ENCODE measurements at regions not wholly inside any gene's neighbourhood (a gene's known extent, or its start where the extent isn't known, plus 50 kb on each side); places are given as distances from the start of the nearest gene placed in this dataset.
A peak's percentile ranks its signal among the peaks of the same experiment; 100 is the strongest.

- H3K4me3 ChIP-seq (ENCODE audit: low read depth, low read length), result no peak overlapping the region
Observed at GRCh38 chr15:99509686-99510461, 55.9 kb upstream of the MEF2A start.

GRCh38 chr15:99511531-99511865, 54.3 kb upstream of the MEF2A start:
- no peak overlapping the region for H3K4me3 ChIP-seq (ENCODE audit: low read depth, low read length)
- TF ChIP-seq, protein P1, sequence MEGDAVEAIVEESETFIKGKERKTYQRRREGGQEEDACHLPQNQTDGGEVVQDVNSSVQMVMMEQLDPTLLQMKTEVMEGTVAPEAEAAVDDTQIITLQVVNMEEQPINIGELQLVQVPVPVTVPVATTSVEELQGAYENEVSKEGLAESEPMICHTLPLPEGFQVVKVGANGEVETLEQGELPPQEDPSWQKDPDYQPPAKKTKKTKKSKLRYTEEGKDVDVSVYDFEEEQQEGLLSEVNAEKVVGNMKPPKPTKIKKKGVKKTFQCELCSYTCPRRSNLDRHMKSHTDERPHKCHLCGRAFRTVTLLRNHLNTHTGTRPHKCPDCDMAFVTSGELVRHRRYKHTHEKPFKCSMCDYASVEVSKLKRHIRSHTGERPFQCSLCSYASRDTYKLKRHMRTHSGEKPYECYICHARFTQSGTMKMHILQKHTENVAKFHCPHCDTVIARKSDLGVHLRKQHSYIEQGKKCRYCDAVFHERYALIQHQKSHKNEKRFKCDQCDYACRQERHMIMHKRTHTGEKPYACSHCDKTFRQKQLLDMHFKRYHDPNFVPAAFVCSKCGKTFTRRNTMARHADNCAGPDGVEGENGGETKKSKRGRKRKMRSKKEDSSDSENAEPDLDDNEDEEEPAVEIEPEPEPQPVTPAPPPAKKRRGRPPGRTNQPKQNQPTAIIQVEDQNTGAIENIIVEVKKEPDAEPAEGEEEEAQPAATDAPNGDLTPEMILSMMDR (IDR thresholded peaks at IDR 0.05; ENCODE audit: low read depth, low read length, missing control alignments), result no peak
- peak; percentile 86 for DNase-seq (ENCODE audit: low read depth)
- in situ Hi-C loops (cut with HindIII; ENCODE audit: low sequenced_read_pairs), result no loop called here

More at GRCh38 chr15:99509686-99510461, 55.9 kb upstream of the MEF2A start:
- in situ Hi-C loops (cut with HindIII; ENCODE audit: low sequenced_read_pairs), result no loop called here
- TF ChIP-seq, protein P1 (IDR thresholded peaks at IDR 0.05; ENCODE audit: low read depth, low read length, missing control alignments), result no peak
- DNase-seq (ENCODE audit: low read depth), result no peak

DNA sequence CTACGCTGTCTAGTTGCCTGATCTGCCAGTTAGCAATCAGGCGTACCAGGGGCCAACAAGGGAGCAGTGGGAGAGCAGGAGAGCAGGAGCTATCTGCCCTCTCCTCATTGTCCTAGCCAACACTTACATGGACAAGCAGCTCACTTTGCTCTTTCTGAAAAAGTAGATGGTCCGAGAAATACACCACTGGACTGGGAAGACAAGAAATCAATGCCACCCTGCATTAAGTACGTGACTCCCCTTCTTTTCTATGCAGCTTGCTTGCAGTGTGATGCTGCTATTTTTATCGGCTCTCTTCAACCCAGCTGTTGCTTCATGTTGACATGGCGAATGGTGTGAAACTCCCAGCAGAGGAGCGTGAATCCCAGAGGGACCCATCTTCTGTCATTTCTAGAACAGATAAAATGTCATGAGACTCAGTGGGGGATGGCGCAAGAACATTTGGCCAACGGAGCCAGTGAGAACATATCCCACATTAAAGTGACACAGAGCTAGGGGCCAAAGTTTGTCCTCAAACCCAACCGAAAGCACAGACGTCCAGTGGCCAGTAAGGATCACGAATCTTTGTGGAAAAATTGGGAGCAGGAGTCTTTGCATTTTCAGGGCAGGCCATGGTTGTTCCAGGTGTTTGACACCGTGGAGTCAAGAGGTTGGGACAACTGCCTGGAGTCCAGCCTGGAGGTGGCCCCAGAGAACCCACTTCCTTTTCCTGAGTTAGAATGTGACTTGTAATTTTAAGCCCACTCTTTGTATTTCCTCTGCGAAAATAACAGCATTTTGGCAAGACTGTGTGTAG, 53.7 kb upstream of the MEF2A start:
- no peak for DNase-seq (ENCODE audit: low read depth)
- in situ Hi-C loops (cut with HindIII; ENCODE audit: low sequenced_read_pairs), result no loop called here
- no peak overlapping the region for H3K4me3 ChIP-seq (ENCODE audit: low read depth, low read length)
- TF ChIP-seq, protein P1 (IDR thresholded peaks at IDR 0.05; ENCODE audit: low read depth, low read length, missing control alignments), result no peak

DNA sequence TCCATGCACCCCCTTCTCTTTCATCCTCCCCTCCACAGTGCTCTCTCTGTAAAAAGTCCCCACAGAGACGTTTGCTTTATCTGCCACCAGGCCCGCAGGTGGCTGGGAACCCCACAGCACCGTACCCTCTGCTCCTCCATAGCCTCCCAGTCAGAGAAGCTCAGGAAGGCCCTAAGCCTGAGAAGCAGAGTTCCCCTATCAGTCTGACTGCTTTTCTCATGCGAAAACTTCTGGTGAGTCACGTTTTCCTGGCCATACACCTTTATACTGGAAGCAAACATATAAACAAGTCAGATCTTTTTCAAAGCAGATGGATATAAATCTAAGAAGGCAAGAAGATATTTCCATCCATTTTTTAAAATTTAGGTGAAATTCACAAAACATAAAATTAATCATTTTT, 51.5 kb upstream of the MEF2A start:
- in situ Hi-C loops (cut with HindIII; ENCODE audit: low sequenced_read_pairs), result no loop called here
- no peak for DNase-seq (ENCODE audit: low read depth)
- TF ChIP-seq, protein P1 (IDR thresholded peaks at IDR 0.05; ENCODE audit: low read depth, low read length, missing control alignments), result no peak
- H3K4me3 ChIP-seq (ENCODE audit: low read depth, low read length), result no peak overlapping the region

All from astrocyte of the cerebellum (primary cell).